ENCODE measurements at regions not wholly inside any gene's neighbourhood (a gene's known extent, or its start where the extent isn't known, plus 50 kb on each side); places are given as distances from the start of the nearest gene placed in this dataset.

GRCh38 chr12:116441292-116441691 lies 117.9 kb upstream of the MAP1LC3B2 start:
- Histone ChIP-seq H3K36me3 (no peaks in the 10 kb centered on the region), H3K27me3 (no peaks in the 10 kb centered on the region), H3K27ac (no peak overlapping the region), H3K4me1 (peaks cover 0 to 7% (median 0%) of the 10 kb centered on the region in 4 donors), H3K9me3 (no peaks in the 10 kb centered on the region), H3K4me3 (no peak overlapping the region)
- TF ChIP-seq CTCF (IDR thresholded peaks at IDR 0.05): no peak
- intact Hi-C loops (cut with DNase I; ENCODE audit: low total_unique reads): no loop called here
- DNase-seq: peak in 1 of 2 donors; percentile 38

- no peaks in the 10 kb centered on the region for H3K36me3 ChIP-seq
- no peak for TF ChIP-seq CTCF (IDR thresholded peaks at IDR 0.05)
- no peaks in the 10 kb centered on the region for H3K9me3 ChIP-seq
- no peak for DNase-seq
- no peak overlapping the region for H3K4me3 ChIP-seq
- no peak overlapping the region for H3K27ac ChIP-seq
- H3K27me3 ChIP-seq: no peaks in the 10 kb centered on the region
- intact Hi-C loops (cut with DNase I; ENCODE audit: low total_unique reads): no loop called here
- H3K4me1 ChIP-seq: no peaks in the 10 kb centered on the region
These were observed 116.9 kb upstream of the MAP1LC3B2 start for GRCh38 chr12:116442304-116442703.

- H3K9me3 ChIP-seq: no peaks in the 10 kb centered on the region
- intact Hi-C loops (cut with DNase I; ENCODE audit: low total_unique reads): no loop called here
- no peak for DNase-seq
- no peaks in the 10 kb centered on the region for H3K4me1 ChIP-seq
- no peak for TF ChIP-seq CTCF (IDR thresholded peaks at IDR 0.05)
- no peaks in the 10 kb centered on the region for H3K36me3 ChIP-seq
- no peak overlapping the region for H3K27ac ChIP-seq
- no peaks in the 10 kb centered on the region for H3K27me3 ChIP-seq
- no peak overlapping the region for H3K4me3 ChIP-seq
These were observed 116.2 kb upstream of the MAP1LC3B2 start for GRCh38 chr12:116442946-116443345.

GRCh38 chr12:116443821-116444589 lies 115.2 kb upstream of the MAP1LC3B2 start:
- DNase-seq: no peak
- no peaks in the 10 kb centered on the region for H3K9me3 ChIP-seq
- intact Hi-C loops (cut with DNase I; ENCODE audit: low total_unique reads): no loop called here

GRCh38 chr12:116444590-116444943 lies 114.6 kb upstream of the MAP1LC3B2 start:
- intact Hi-C loops (cut with DNase I; ENCODE audit: low total_unique reads): no loop called here
- H3K27ac ChIP-seq: no peak overlapping the region
- H3K4me1 ChIP-seq: no peaks in the 10 kb centered on the region
- H3K9me3 ChIP-seq: no peaks in the 10 kb centered on the region
- no peaks in the 10 kb centered on the region for H3K36me3 ChIP-seq
- DNase-seq: no peak
- TF ChIP-seq CTCF (IDR thresholded peaks at IDR 0.05): no peak
- no peaks in the 10 kb centered on the region for H3K27me3 ChIP-seq
- no peak overlapping the region for H3K4me3 ChIP-seq

More at GRCh38 chr12:116443821-116444589, 115.2 kb upstream of the MAP1LC3B2 start:
- H3K27ac ChIP-seq: no peak overlapping the region
- no peak for TF ChIP-seq CTCF (IDR thresholded peaks at IDR 0.05)
- H3K4me3 ChIP-seq: no peak overlapping the region
- no peaks in the 10 kb centered on the region for H3K4me1 ChIP-seq
- no peaks in the 10 kb centered on the region for H3K27me3 ChIP-seq
- H3K36me3 ChIP-seq: no peaks in the 10 kb centered on the region
